LoVo (cell line): ENCODE measurements at regions not wholly inside any gene's neighbourhood (a gene's known extent, or its start where the extent isn't known, plus 50 kb on each side); places are given as distances from the start of the nearest gene placed in this dataset.

ENCODE experiments used
- DNase-seq: peaks from one replicate; pipeline ENCODE4 v3.0.0-alpha.2; 2016; ENCODE audit warnings: low spot score

DNA sequence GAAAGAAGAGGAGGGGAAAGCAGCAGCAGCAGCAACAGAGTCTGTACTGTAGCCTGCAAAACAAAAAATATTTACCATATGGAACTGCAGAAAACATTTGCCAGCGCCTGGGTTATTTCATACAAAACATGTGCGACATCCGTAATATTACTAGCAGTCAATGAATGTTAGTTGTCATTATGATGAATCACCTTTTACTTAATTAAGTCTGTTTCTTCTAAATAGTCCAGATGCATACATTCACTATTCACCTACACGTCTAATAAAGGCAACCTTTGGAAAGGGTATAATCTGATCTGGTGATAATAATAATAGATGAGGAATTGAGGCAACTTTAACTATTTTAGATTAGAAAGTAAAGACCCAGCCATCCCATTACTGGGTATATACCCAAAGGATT lies 426.3 kb upstream of the ST6GAL2 start:
- DNase-seq, result no peak

DNA sequence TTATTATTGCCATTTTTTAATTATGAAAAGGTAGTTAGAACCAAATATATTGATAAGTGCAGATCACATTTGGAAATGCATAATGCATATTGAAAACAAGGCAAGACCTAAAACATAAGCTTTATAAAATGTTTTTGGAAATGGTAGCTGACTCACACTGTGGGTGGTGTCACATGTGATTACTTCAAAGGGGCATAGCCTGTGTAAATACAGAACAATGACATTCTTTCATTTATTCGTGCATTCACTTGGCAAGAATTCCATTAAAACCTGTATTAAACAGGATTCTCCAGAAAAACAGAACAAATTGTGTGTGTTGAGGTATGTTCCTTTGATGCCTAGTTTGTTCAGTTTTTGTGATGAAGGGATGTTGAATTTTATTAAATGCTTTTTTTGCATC lies 427.3 kb upstream of the ST6GAL2 start:
- DNase-seq, result no peak

GRCh38 chr2:107320881-107321280 lies 434.9 kb upstream of the ST6GAL2 start:
- DNase-seq, result no peak

DNA sequence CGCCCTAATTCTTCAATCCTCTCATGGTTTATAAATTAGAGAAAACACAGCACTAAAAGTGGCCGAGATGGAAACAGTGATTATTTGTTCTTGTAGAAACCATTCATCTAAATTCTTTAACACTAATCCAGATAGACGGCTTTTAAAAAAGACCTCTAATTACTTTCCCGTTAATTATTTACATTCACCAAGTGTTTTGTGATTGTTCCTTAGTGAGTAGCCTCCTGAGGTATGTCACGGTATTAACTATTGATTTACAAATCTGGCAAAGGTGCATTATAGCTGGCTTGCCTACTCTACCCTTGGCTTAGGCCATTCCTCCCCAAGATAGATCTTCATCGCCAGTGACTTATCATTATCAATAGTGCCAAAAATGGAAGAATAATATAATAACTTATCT lies 436.4 kb upstream of the ST6GAL2 start:
- no peak for DNase-seq

GRCh38 chr2:107323946-107324565 lies 438.1 kb upstream of the ST6GAL2 start:
- DNase-seq, result no peak

DNA sequence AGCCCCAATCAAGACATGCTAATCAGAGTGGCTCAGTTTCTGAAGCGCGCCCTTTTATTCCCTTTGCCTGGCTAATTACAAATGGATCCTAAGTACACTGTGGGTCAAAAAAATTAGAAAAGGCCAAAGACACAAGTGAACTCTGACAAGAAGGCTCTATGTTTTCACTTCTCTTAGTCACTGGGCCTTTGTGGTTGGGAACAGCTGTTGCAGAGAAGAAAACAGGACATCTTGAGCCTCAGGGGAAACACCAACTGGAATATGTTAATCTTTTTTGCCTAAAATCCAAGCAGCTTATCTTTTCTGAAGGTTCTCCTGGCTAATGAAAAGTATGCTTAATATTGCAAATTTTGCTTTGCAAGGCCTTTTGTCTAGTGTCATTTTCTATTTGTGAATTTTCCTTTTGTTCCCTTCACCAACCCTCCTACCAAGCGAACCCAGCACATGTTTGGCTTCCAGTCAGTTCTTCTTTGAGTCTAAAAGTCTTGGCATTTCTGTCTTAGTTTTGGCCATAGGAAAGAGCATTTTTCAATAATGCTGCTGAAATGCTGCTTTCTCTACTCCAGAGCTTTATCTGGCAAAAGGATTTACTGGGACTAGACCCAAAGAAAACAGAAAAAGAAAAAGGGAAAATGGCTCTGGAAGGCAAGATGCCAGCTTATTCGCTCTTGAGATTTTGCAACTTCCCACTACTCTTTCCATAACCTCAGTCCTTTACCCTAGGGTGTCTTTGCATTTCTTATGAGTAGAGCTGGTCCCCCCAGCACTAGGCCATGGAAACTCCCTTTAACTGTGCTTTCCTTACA lies 440.2 kb upstream of the ST6GAL2 start:
- no peak for DNase-seq

DNA sequence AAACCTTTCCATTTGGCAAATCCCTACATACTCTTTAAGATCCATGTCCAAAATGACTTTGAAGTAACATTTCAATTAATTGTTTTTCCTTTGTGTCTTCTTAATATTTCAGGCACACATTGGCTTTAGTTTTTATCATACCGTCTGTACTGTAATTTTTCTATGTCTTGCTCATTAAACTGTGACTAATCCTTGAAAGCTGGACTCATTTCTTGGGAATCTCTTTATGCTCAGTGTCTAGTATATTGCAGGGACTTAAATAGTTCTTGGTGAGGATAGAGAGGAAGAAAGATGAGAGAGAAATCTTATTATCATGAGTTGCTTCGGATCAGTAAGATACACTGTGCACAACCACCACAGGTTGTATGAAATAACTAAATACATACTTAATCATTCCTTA lies 448.3 kb upstream of the ST6GAL2 start:
- no peak for DNase-seq

DNA sequence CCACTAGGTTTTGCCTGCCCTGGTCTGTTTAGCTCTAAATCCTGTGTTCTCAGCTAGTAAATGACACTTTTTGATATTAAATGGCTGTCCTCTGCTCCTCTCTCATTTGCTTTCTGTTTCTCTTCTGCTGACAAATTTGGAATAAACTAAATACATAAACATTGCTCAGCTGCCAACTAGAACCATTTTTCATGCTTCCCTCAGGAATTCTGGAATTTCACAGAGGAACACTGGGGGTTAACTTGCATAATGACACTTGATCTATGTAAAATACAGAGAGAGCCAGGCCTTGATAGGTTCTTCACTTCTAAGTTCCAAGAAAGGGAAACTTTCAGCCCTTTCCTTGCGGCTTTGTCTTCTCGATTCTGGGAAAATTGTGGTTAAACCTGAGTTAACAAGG lies 450.6 kb upstream of the ST6GAL2 start:
- no peak for DNase-seq

DNA sequence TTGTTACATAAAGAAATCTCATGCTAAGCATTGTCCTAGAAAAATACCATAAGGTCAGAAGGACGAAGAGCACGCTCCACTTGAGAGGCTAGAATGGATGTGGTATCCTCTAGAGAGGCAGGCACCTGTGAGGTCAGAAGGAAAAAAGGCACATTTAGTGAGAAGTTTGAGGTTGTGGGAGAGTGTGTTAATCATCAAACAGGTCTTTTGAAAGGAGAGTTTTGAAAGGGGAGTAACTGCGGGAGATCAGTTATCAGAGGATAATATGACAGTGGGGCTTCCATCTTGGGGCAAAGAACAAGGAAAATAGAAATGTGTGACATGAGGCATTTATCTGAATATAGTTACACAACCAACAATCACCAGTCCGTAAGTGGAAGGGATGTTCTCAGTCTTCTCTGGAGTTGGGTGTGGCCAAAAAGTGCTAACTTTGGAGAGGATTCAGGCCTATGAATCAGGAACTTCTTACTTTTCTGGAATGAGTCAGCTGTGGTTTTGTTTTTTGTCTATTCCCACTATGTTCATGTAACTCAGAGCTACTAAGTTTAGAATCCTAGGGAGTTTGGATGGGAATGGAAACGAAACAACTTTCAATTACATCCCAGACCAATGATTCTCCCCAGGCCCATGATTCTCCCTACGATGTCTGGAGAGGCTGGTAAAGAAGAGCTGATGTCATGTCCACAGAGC lies 451.4 kb upstream of the ST6GAL2 start:
- no peak for DNase-seq

- DNase-seq, result no peak
Measured at GRCh38 chr2:107338059-107338458, 452.1 kb upstream of the ST6GAL2 start.

DNA sequence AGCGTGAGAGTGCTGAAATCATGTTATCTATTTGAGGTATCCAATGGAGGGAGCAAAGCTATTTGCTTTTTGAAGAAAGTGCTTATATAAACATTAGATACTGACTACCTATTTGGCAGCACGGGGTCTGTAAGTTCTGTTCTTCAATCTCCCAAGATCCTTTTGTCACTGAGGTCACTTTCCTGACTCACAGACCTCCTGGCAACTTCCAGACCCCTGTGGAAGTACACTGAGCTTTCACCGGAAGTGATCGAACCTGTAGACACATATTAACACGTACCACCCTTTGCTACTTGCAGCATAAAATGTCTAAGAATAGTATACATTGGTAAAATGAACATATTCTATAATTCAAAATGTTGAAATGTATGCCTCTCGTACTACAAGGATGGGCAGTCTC lies 452.6 kb upstream of the ST6GAL2 start:
- no peak for DNase-seq

DNA sequence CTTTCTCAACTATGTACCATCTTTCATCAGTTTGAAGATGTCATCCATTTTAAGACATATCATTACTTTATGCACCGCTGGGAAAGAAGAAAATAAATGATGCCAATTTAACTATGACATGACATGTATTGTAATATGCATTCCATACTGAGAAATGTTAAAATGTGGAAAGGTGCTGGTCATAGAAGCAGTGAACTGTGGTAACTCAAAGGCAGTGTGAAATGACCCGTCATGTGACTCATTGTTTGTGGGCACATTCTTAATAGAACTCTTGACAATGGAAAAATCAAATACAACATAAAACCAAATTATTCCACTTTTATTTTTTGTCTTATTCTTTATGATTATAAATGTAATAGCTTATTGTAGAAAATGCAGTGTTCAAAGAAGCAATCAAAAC lies 455.0 kb upstream of the ST6GAL2 start:
- DNase-seq, result no peak

DNA sequence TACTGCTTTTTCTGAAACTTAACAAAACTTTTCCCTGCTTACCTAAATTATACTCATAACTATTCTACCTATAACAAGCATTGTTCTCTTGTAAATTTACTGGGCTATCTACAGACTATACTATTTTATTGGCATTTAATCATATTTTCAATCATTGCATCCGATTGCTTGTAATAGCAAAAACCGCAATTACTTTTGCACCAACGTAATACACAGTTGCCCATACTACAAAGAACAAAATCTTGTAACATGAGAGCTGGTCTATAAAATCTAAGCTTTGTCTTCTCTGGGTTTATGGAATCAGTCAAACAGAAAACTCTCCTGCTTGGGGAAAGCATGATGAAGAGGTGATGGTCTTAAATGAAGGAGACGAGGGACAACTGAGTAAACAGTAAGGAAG lies 463.4 kb upstream of the ST6GAL2 start:
- DNase-seq, result no peak

DNA sequence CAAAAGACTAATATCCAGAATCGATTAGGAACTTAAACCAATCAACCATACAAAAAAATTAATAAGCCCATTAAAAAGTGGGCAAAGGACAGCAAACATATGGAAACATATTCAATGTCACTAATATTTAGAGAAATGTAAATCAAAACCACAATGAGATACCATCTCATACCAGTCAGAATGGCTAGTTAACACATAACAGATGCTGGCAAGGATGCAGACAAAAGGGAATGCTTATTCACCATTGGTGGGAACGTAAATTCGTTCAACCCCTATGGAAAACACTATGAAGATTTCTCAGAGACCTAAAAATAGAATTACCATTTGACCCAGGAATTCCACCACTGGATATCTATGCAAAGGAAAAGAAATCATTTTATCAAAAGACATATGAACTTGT lies 468.2 kb upstream of the ST6GAL2 start:
- no peak for DNase-seq

GRCh38 chr2:107358362-107358761 lies 468.3 kb upstream of the RGPD4 start:
- DNase-seq, result no peak

- DNase-seq, result no peak
Measured at GRCh38 chr2:107359021-107359420, 467.7 kb upstream of the RGPD4 start.

- DNase-seq, result no peak
Measured at GRCh38 chr2:107361751-107362381, 464.8 kb upstream of the RGPD4 start.

- no peak for DNase-seq
Measured at GRCh38 chr2:107362993-107363392, 463.7 kb upstream of the RGPD4 start.

DNA sequence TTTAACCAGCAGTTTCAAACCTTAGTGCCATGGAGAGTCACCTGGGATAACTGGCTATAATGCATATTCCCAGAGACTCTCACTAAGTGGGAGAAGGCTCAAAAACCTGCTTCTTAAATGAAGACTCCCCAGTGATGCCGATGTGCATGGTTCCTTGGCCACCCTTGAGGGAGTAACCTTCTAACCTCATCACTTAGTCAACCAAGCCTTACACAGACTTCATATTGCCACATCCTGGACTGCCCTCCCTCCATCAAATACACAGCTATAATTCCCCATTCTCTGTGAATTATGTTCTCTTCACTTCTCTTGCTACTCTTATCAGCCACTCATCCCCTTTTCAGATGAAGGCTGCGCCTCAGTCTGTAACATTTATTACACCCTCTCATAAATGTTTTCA lies 462.9 kb upstream of the RGPD4 start:
- no peak for DNase-seq

GRCh38 chr2:107364361-107364950 lies 462.2 kb upstream of the RGPD4 start:
- DNase-seq, result no peak

- no peak for DNase-seq
Measured at GRCh38 chr2:107374249-107374648, 452.4 kb upstream of the RGPD4 start.

DNA sequence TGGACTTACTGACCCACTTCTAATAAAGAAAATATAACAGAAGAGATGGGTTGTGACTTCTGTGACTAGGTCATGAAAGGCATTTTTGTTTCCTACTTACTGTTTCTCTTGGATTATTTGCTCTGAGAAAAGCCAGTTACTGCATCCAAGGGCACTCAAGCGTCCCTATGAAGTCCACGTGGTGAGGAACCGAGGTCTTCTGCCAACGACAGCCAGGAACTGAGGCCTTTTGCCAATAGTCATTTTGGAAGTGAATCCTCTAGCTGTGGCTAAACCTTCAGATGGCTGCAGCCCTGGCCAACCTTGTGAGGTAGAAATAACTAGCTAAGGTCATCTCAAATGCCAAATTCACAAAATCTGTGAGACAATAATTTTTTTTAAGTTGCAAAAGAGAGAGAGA lies 449.8 kb upstream of the RGPD4 start:
- DNase-seq, result no peak

- DNase-seq, result no peak
Measured at GRCh38 chr2:107380912-107381311, 445.8 kb upstream of the RGPD4 start.
